ENCODE measurements at regions not wholly inside any gene's neighbourhood (a gene's known extent, or its start where the extent isn't known, plus 50 kb on each side); places are given as distances from the start of the nearest gene placed in this dataset.
A peak's percentile ranks its signal among the peaks of the same experiment; 100 is the strongest.

GRCh38 chr7:155867734-155868400, 55.6 kb upstream of the SHH start:
- H3K4me1 Mint-ChIP-seq, result no peaks in the 10 kb centered on the region
- DNase-seq (ENCODE audit: low read depth, low spot score), result no peak
- H3K27ac Mint-ChIP-seq (ENCODE audit: unreplicated experiment), result no peak overlapping the region
- peaks cover 6% of the 10 kb centered on the region for H3K27me3 Mint-ChIP-seq (ENCODE audit: low read depth)
- peaks cover 3% of the 10 kb centered on the region for H3K9me3 Mint-ChIP-seq
- no peak overlapping the region for H3K4me3 Mint-ChIP-seq
- TF ChIP-seq, protein P1, sequence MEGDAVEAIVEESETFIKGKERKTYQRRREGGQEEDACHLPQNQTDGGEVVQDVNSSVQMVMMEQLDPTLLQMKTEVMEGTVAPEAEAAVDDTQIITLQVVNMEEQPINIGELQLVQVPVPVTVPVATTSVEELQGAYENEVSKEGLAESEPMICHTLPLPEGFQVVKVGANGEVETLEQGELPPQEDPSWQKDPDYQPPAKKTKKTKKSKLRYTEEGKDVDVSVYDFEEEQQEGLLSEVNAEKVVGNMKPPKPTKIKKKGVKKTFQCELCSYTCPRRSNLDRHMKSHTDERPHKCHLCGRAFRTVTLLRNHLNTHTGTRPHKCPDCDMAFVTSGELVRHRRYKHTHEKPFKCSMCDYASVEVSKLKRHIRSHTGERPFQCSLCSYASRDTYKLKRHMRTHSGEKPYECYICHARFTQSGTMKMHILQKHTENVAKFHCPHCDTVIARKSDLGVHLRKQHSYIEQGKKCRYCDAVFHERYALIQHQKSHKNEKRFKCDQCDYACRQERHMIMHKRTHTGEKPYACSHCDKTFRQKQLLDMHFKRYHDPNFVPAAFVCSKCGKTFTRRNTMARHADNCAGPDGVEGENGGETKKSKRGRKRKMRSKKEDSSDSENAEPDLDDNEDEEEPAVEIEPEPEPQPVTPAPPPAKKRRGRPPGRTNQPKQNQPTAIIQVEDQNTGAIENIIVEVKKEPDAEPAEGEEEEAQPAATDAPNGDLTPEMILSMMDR (conservative IDR thresholded peaks at IDR 0.05), result no peak
- H3K36me3 Mint-ChIP-seq (ENCODE audit: low read depth), result no peaks in the 10 kb centered on the region

- TF ChIP-seq, protein P1 (conservative IDR thresholded peaks at IDR 0.05), result no peak
- Mint-ChIP-seq H3K4me3 (no peak overlapping the region), H3K27ac (ENCODE audit: unreplicated experiment) (no peak overlapping the region), H3K4me1 (no peaks in the 10 kb centered on the region), H3K36me3 (ENCODE audit: low read depth) (no peaks in the 10 kb centered on the region), H3K9me3 (peaks cover 3% of the 10 kb centered on the region), H3K27me3 (ENCODE audit: low read depth) (peaks cover 6% of the 10 kb centered on the region)
- no peak for DNase-seq (ENCODE audit: low read depth, low spot score)
Measured at GRCh38 chr7:155867280-155867679, 55.0 kb upstream of the SHH start.

DNA sequence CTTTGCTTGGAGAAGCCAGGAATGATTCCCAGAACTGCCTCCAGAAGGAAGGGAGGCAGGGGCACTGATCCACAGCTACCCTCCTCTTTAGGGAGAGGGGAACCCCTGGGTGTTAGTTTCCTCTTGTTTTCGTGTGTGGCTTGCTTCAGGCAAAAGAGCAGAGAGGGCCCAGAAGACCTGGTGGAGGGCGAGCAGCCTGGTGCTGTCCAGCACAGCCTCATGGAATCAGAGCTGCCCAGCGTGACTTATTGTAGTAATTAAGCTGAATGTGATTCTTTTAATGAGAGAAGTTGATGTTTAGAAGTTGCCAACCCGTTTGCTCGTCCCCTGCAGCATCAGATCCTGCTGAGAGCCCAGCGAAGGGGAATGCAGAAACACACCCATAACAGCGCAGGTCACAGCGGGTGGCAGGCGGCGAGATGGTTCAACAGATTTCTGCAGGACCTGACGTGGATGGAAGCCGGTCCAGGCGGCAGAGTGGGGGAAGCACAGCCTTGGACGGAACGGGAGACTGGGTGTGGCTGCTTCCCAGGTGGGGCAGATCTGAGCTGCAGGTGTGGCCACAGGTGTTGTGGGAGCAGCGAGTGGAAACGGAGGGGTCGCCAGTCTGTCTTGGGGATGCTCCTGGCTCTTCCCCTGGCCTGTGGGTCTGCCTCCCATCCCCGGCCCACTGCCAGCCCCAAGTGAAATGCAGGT, 53.7 kb upstream of the SHH start:
- no peaks in the 10 kb centered on the region for H3K36me3 Mint-ChIP-seq (ENCODE audit: low read depth)
- peaks cover 3% of the 10 kb centered on the region for H3K9me3 Mint-ChIP-seq
- no peak overlapping the region for H3K4me3 Mint-ChIP-seq
- TF ChIP-seq, protein P1 (conservative IDR thresholded peaks at IDR 0.05), result no peak
- peaks cover 12% of the 10 kb centered on the region for H3K27me3 Mint-ChIP-seq (ENCODE audit: low read depth)
- no peak for DNase-seq (ENCODE audit: low read depth, low spot score)
- H3K4me1 Mint-ChIP-seq, result no peaks in the 10 kb centered on the region
- H3K27ac Mint-ChIP-seq (ENCODE audit: unreplicated experiment), result no peak overlapping the region

- Mint-ChIP-seq H3K27ac (ENCODE audit: unreplicated experiment) (peak overlapping the region; percentile 53), H3K9me3 (peaks cover 3% of the 10 kb centered on the region), H3K27me3 (ENCODE audit: low read depth) (peaks cover 12% of the 10 kb centered on the region), H3K4me3 (no peak overlapping the region), H3K4me1 (no peaks in the 10 kb centered on the region), H3K36me3 (ENCODE audit: low read depth) (no peaks in the 10 kb centered on the region)
- no peak for DNase-seq (ENCODE audit: low read depth, low spot score)
- TF ChIP-seq, protein P1 (conservative IDR thresholded peaks at IDR 0.05), result no peak
Measured at GRCh38 chr7:155864991-155865690, 52.9 kb upstream of the SHH start.

- peaks cover 12% of the 10 kb centered on the region for H3K27me3 Mint-ChIP-seq (ENCODE audit: low read depth)
- H3K4me3 Mint-ChIP-seq, result no peak overlapping the region
- peak overlapping the region; percentile 53 for H3K27ac Mint-ChIP-seq (ENCODE audit: unreplicated experiment)
- peaks cover 3% of the 10 kb centered on the region for H3K9me3 Mint-ChIP-seq
- DNase-seq (ENCODE audit: low read depth, low spot score), result no peak
- TF ChIP-seq, protein P1 (conservative IDR thresholded peaks at IDR 0.05), result no peak
- no peaks in the 10 kb centered on the region for H3K36me3 Mint-ChIP-seq (ENCODE audit: low read depth)
- H3K4me1 Mint-ChIP-seq, result no peaks in the 10 kb centered on the region
Measured at GRCh38 chr7:155864271-155864985, 52.2 kb upstream of the SHH start.
